H1 (cell line): ENCODE measurements at regions not wholly inside any gene's neighbourhood (a gene's known extent, or its start where the extent isn't known, plus 50 kb on each side); places are given as distances from the start of the nearest gene placed in this dataset.

Source experiments
- BACH1 ChIP-seq: IDR thresholded peaks from 2 replicates; pipeline ENCODE4 v1.6.1; 2012; ENCODE audit warnings: low read length, improper control_type of control experiment
- NRF1 ChIP-seq: IDR thresholded peaks from 2 replicates; pipeline ENCODE4 v1.6.1; 2011; ENCODE audit warnings: mild to moderate bottlenecking, low read depth, low read length, improper control_type of control experiment
- RBBP5 ChIP-seq: IDR thresholded peaks from 2 replicates; pipeline ENCODE4 v1.7.1; 2012; ENCODE audit warnings: low read depth, mild to moderate bottlenecking, inconsistent platforms, low read length, moderate library complexity, borderline replicate concordance
- SIRT6 ChIP-seq: IDR thresholded peaks from one replicate; pipeline ENCODE4 v1.7.1; 2012; ENCODE audit warnings: low read length, inconsistent platforms
- TF ChIP-seq, protein P1 (sequence below): IDR thresholded peaks from 2 replicates; pipeline ENCODE4 v1.6.1; 2011; ENCODE audit warnings: low read length, improper control_type of control experiment

GRCh38 chr10:130967161-130967560 lies 344.4 kb downstream of the TCERG1L start (continued):
- TF ChIP-seq, protein P1, sequence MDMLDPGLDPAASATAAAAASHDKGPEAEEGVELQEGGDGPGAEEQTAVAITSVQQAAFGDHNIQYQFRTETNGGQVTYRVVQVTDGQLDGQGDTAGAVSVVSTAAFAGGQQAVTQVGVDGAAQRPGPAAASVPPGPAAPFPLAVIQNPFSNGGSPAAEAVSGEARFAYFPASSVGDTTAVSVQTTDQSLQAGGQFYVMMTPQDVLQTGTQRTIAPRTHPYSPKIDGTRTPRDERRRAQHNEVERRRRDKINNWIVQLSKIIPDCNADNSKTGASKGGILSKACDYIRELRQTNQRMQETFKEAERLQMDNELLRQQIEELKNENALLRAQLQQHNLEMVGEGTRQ, result no peak
- TF ChIP-seq SIRT6, result no peak
- no peak for TF ChIP-seq NRF1
- no peak for TF ChIP-seq RBBP5
- TF ChIP-seq BACH1, result no peak
